PFSK-1 (cell line): ENCODE measurements at regions not wholly inside any gene's neighbourhood (a gene's known extent, or its start where the extent isn't known, plus 50 kb on each side); places are given as distances from the start of the nearest gene placed in this dataset.

ENCODE experiments used
- POLR2AphosphoS5 ChIP-seq: IDR thresholded peaks from 2 replicates; pipeline ENCODE4 v1.6.1; 2012; ENCODE audit warnings: low read depth, mild to moderate bottlenecking, control low read depth, low read length, moderate library complexity
- REST ChIP-seq, 2 experiments: IDR thresholded peaks; 2 replicates each; pipeline versions ENCODE4 v1.6.1 to v1.8.0; 2011 to 2012; ENCODE audit warnings: low read depth in 2 of 2, low read length in 2 of 2, control low read depth in 1 of 2, inconsistent platforms in 1 of 2, mild to moderate bottlenecking in 1 of 2, moderate library complexity in 1 of 2; ENCODE audit not compliant: insufficient read depth in 1 of 2
- TAF1 ChIP-seq: IDR thresholded peaks from 2 replicates; pipeline ENCODE4 v1.6.1; 2012; ENCODE audit warnings: low read length, control low read depth, borderline replicate concordance; ENCODE audit not compliant: insufficient read depth

GRCh38 chrX:46180258-46180687 lies 364.9 kb downstream of the ZNF674 start:
- no peak for TF ChIP-seq REST (IDR thresholded peaks at IDR 0.05; ENCODE audit: insufficient read depth in 1 of 2, low read depth in 2 of 2, low read length in 2 of 2)
- TF ChIP-seq POLR2AphosphoS5 = no peak
- TF ChIP-seq TAF1 = no peak
